WI38 (cell line): ENCODE measurements at regions not wholly inside any gene's neighbourhood (a gene's known extent, or its start where the extent isn't known, plus 50 kb on each side); places are given as distances from the start of the nearest gene placed in this dataset.

Experiments
- H3K4me3 ChIP-seq: 2 replicates; pipeline ENCODE4 v1.5.1; 2011; ENCODE audit warnings: low read depth, mild to moderate bottlenecking, control low read depth, low read length
- TF ChIP-seq, protein P1 (sequence below): IDR thresholded peaks from 2 replicates; pipeline ENCODE4 v1.5.1; 2012; ENCODE audit warnings: low read depth, mild to moderate bottlenecking, control low read depth, low read length

DNA sequence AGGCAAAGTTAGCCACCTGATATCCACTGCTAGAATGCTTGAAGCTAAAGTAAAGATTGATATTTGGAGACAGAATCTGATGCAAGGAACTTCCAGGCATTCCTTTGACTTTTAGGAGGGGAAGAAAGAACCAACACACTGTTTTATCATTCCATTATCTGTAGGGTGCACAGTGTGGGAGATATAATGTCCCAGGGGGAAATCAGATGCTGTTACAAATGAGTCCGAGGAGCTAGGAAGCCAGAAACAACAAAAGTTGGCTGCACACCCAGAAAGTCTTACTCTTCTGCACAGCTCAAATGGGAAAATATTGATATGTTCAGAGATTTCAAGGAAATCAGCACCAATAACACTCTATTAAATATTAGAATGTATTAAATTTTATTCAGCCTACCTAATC lies 113.6 kb upstream of the ROBO1 start:
- TF ChIP-seq, protein P1, sequence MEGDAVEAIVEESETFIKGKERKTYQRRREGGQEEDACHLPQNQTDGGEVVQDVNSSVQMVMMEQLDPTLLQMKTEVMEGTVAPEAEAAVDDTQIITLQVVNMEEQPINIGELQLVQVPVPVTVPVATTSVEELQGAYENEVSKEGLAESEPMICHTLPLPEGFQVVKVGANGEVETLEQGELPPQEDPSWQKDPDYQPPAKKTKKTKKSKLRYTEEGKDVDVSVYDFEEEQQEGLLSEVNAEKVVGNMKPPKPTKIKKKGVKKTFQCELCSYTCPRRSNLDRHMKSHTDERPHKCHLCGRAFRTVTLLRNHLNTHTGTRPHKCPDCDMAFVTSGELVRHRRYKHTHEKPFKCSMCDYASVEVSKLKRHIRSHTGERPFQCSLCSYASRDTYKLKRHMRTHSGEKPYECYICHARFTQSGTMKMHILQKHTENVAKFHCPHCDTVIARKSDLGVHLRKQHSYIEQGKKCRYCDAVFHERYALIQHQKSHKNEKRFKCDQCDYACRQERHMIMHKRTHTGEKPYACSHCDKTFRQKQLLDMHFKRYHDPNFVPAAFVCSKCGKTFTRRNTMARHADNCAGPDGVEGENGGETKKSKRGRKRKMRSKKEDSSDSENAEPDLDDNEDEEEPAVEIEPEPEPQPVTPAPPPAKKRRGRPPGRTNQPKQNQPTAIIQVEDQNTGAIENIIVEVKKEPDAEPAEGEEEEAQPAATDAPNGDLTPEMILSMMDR, result no peak
- H3K4me3 ChIP-seq, result no peak overlapping the region

DNA sequence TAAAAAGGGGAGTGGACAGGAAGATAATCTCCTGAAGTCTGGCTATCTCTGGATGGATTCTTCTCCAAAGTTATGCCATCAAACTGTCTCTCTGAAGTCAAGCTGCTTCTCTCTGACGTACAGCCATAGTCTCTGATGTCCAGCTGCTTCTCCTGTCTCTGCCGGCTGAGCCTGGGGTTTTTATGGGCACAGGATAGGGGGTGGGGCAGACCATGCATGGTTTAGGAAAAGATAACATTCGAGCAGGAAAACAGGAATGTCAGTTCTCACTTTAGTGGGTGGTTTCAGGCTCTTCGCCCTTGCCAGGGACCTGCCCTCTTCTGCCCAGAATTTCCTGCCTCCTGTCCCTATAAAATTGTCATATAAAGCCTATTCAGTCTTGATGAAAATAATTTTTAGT lies 110.9 kb upstream of the ROBO1 start:
- no peak overlapping the region for H3K4me3 ChIP-seq
- TF ChIP-seq, protein P1, result no peak

DNA sequence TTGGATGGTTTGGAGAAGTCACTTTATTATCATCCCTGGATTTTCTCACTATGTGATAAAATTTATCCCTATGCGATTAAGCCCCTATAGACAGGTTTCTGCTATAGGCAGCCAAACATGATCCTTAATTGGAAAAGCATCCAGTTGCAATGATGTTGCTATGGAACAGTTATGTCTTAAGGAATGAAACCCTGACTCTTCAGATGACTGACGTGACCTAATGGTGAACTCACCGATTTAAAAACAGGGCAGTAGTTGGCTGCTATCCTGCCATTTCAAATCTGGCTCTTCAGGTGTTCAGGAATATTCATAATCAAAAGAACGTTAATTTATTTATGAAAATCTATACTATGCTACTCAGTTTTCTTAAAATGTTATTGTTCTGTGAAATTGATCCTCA lies 106.8 kb upstream of the ROBO1 start:
- no peak overlapping the region for H3K4me3 ChIP-seq
- TF ChIP-seq, protein P1, result no peak

DNA sequence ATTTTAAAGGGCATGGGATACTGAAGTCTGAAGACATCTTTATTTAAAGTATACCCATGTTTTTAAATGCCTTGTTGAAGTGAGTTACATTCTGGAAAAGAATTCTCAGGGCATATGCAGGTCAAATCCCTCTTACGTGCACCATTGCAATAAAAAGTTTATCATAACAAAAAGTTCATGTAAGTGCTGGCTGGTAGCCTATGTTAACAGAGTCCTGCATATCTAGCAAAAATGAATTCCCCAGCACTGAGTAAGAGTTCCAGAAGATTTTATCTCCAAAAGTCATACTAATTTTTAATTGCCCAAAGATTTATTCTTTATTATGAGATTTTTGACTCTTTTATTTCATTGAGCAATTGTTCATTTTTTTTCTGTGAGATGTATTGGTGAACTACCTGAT lies 104.7 kb upstream of the ROBO1 start:
- H3K4me3 ChIP-seq, result no peak overlapping the region
- TF ChIP-seq, protein P1, result no peak

DNA sequence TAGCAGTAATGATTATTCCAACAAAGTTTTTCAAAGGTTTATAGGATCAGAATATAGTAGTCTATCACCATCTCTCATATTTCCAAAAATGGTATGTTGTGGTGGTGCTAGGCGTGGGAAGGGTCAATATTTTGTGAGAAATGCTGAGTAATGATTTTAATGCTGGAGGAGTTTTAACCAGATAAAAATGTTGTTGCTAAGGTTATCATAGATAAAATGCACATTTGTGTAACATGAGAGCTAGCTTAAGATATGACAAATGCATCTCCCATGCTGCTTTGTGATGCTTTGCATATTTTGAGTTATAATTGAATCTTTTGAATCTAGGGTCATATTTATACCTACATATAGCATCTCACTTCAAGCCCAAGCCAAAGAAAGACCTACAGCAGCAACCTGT lies 103.9 kb upstream of the ROBO1 start:
- H3K4me3 ChIP-seq, result no peak overlapping the region
- TF ChIP-seq, protein P1, result no peak

DNA sequence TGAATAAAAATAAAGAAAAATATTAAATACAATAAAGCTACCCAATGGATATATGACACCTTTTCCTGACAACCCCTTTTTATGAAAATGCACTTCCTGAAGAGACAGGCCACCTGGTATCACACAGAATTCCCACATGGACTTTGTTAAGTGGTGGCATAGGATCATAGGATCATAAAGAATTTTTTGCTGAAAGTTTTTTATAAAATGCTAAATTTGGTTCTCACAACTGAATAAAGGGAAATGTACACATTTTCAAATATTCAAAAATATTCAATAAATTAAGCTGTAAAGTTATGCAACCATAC lies 102.5 kb upstream of the ROBO1 start:
- TF ChIP-seq, protein P1, result no peak
- no peak overlapping the region for H3K4me3 ChIP-seq

DNA sequence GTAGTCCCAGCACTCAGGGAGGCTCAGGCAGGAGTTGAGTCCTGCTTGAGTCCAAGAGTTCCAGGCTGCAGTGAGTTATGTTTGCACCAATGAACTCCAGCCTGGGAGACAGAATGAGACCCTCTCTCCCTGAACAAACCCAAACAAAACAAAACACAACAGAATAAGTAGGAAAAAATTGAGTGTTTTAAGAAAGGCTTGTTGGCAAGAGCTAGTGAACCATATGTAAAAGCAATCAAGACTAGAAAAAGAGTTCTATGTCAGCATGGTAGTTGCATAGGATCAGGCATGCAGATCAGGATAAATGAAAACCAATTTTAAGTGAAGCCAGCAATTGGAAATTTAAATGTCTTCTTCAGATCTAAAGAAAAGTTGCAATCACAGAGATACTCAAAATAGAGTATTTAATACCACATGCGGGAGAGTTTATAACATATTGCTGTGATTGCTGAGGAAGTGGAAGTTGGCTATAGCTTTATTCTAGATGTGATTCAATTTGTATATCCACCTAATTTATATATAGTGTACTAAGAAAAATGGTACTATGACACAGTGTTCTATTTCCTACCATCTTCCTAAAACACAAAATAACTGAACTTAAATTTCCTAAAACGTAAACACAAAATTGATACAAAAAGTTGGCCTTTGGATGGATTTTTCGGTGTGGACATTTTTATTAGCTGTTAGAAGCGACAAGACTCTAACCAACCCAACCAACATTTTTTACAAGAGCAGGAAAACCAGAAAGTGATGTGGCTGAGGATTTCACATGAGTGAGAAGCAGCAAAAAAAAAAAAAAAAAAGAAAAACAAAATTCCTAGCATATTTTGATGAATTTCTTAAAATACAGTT lies 101.9 kb upstream of the ROBO1 start:
- TF ChIP-seq, protein P1, result no peak
- no peak overlapping the region for H3K4me3 ChIP-seq
